ENCODE measurements at regions not wholly inside any gene's neighbourhood (a gene's known extent, or its start where the extent isn't known, plus 50 kb on each side); places are given as distances from the start of the nearest gene placed in this dataset.
A peak's percentile ranks its signal among the peaks of the same experiment; 100 is the strongest.

- Histone ChIP-seq H3K27me3 (ENCODE audit: control insufficient read depth in 4 of 4, insufficient read depth in 4 of 4, low read length in 3 of 4) (no peaks in the 10 kb centered on the region), H3K4me3 (ENCODE audit: low read depth in 1 of 3, low read length in 3 of 3) (no peak overlapping the region), H3K27ac (ENCODE audit: low read depth in 1 of 2, low read length in 2 of 2) (no peak overlapping the region), H3K4me1 (ENCODE audit: control insufficient read depth in 4 of 4, insufficient read depth in 4 of 4, low read length in 3 of 4) (no peaks in the 10 kb centered on the region), H3K9ac (ENCODE audit: low read depth in 1 of 2, low read length in 2 of 2) (no peak overlapping the region), H3K36me3 (ENCODE audit: control insufficient read depth in 4 of 4, insufficient read depth in 3 of 4, low read depth in 1 of 4, low read length in 3 of 4) (no peaks in the 10 kb centered on the region), H3K9me3 (ENCODE audit: control insufficient read depth in 4 of 4, low read length in 3 of 4) (no peaks in the 10 kb centered on the region)
- 72% methylated on average over 6 of the region's 6 CpGs for WGBS
- no peak for DNase-seq (ENCODE audit: low spot score)
- no peak for TF ChIP-seq HNF4G (IDR thresholded peaks at IDR 0.05)
- peak; percentile 29 to 45 for TF ChIP-seq RXRA (IDR thresholded peaks at IDR 0.05)
- TF ChIP-seq SP1 (IDR thresholded peaks at IDR 0.05): peak; percentile 44
- TF ChIP-seq JUND (IDR thresholded peaks at IDR 0.05): peak in 1 of 2 donors; percentile 14
- peak; percentile 37 for TF ChIP-seq NR2F2 (IDR thresholded peaks at IDR 0.05)
- TF ChIP-seq REST (IDR thresholded peaks at IDR 0.05): no peak
- TF ChIP-seq RAD21 (IDR thresholded peaks at IDR 0.05): peak in 1 of 2 donors; percentile 44
Observed at GRCh38 chr2:226644399-226644865, 155.2 kb downstream of the IRS1 start.

- H3K9ac ChIP-seq (ENCODE audit: low read depth in 1 of 2, low read length in 2 of 2): no peak overlapping the region
- H3K27ac ChIP-seq (ENCODE audit: low read depth in 1 of 2, low read length in 2 of 2): no peak overlapping the region
Observed at GRCh38 chr2:226643946-226644282, 155.7 kb downstream of the IRS1 start.

More at GRCh38 chr2:226643946-226644282, 155.7 kb downstream of the IRS1 start:
- H3K36me3 ChIP-seq (ENCODE audit: control insufficient read depth in 4 of 4, insufficient read depth in 3 of 4, low read depth in 1 of 4, low read length in 3 of 4): no peaks in the 10 kb centered on the region
- WGBS: 85% methylated on average over 5 of the region's 5 CpGs
- H3K9me3 ChIP-seq (ENCODE audit: control insufficient read depth in 4 of 4, low read length in 3 of 4): no peaks in the 10 kb centered on the region
- DNase-seq (ENCODE audit: low spot score): no peak
- H3K4me3 ChIP-seq (ENCODE audit: low read depth in 1 of 3, low read length in 3 of 3): no peak overlapping the region
- H3K4me1 ChIP-seq (ENCODE audit: control insufficient read depth in 4 of 4, insufficient read depth in 4 of 4, low read length in 3 of 4): no peaks in the 10 kb centered on the region
- H3K27me3 ChIP-seq (ENCODE audit: control insufficient read depth in 4 of 4, insufficient read depth in 4 of 4, low read length in 3 of 4): no peaks in the 10 kb centered on the region
- no peak for TF ChIP-seq FOXA1 (IDR thresholded peaks at IDR 0.05)
- TF ChIP-seq, protein P1, sequence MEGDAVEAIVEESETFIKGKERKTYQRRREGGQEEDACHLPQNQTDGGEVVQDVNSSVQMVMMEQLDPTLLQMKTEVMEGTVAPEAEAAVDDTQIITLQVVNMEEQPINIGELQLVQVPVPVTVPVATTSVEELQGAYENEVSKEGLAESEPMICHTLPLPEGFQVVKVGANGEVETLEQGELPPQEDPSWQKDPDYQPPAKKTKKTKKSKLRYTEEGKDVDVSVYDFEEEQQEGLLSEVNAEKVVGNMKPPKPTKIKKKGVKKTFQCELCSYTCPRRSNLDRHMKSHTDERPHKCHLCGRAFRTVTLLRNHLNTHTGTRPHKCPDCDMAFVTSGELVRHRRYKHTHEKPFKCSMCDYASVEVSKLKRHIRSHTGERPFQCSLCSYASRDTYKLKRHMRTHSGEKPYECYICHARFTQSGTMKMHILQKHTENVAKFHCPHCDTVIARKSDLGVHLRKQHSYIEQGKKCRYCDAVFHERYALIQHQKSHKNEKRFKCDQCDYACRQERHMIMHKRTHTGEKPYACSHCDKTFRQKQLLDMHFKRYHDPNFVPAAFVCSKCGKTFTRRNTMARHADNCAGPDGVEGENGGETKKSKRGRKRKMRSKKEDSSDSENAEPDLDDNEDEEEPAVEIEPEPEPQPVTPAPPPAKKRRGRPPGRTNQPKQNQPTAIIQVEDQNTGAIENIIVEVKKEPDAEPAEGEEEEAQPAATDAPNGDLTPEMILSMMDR (IDR thresholded peaks at IDR 0.05; ENCODE audit: low read depth, low read length, missing input control): no peak
- TF ChIP-seq EGR1 (IDR thresholded peaks at IDR 0.05; ENCODE audit: low read depth in 2 of 2): no peak
- TF ChIP-seq RAD21 (IDR thresholded peaks at IDR 0.05): no peak
- no peak for TF ChIP-seq ZBTB33 (IDR thresholded peaks at IDR 0.05)
- TF ChIP-seq JUND (IDR thresholded peaks at IDR 0.05): no peak
- TF ChIP-seq RXRA (IDR thresholded peaks at IDR 0.05): no peak
- TF ChIP-seq YY1 (IDR thresholded peaks at IDR 0.05): no peak
- TF ChIP-seq ATF3 (IDR thresholded peaks at IDR 0.05): no peak
- no peak for TF ChIP-seq SP1 (IDR thresholded peaks at IDR 0.05)
- TF ChIP-seq MAX (IDR thresholded peaks at IDR 0.05): no peak
- TF ChIP-seq HNF4A (conservative IDR thresholded peaks at IDR 0.05): no peak
- TF ChIP-seq NR2F2 (IDR thresholded peaks at IDR 0.05): no peak
- TF ChIP-seq TAF1 (conservative IDR thresholded peaks at IDR 0.05): no peak

All from liver (tissue), 8 donors.